ENCODE measurements at regions not wholly inside any gene's neighbourhood (a gene's known extent, or its start where the extent isn't known, plus 50 kb on each side); places are given as distances from the start of the nearest gene placed in this dataset.
"Not testable (repeated sequence)": the region's sequence is repeated elsewhere in the genome, so short reads cannot be mapped to it uniquely, and the experiment has no call there.

DNA sequence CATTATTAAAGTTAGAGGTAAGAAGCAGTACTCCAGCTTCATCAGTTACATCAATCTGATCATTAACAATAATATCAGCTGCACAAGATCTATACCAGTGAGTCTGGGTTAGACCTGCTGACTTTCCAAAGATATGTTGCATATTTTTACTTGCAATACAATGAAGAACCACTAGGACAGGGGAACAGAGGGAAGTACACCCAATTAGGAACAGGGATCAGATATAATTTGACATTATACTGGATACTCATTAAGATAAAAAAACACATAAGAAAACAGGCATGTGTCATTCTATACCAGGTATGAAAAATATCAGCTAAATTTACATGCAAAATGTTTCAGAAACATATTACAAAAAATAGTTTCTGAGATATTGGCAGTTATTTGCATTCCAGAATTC is 995.1 kb upstream of the DDX18 start:
- no peak for ATAC-seq

DNA sequence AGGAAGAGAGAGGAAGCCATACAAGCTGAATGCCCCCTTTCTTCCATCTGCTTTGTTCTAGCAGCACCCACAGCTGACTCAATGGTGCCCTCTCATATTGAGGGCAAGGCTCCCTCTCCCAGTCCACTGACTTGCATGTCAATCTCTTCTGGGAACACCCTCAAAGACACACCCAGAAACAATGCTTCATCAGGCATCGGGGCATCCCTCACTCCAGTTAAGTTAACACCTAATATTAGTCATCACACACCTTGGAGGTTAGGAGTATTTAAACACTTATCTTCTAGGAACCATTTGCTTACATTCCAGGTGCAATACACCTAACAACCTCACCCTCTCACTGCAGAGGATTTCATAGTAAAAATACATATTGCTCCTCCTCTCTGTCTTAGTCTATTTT is 993.5 kb upstream of the DDX18 start:
- WGBS, 2 donors: 75 to 77% methylated on average over 1 of the region's 1 CpG
- H3K27ac ChIP-seq: no peak overlapping the region
- TF ChIP-seq, protein P1, sequence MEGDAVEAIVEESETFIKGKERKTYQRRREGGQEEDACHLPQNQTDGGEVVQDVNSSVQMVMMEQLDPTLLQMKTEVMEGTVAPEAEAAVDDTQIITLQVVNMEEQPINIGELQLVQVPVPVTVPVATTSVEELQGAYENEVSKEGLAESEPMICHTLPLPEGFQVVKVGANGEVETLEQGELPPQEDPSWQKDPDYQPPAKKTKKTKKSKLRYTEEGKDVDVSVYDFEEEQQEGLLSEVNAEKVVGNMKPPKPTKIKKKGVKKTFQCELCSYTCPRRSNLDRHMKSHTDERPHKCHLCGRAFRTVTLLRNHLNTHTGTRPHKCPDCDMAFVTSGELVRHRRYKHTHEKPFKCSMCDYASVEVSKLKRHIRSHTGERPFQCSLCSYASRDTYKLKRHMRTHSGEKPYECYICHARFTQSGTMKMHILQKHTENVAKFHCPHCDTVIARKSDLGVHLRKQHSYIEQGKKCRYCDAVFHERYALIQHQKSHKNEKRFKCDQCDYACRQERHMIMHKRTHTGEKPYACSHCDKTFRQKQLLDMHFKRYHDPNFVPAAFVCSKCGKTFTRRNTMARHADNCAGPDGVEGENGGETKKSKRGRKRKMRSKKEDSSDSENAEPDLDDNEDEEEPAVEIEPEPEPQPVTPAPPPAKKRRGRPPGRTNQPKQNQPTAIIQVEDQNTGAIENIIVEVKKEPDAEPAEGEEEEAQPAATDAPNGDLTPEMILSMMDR (IDR thresholded peaks at IDR 0.05): no peak
- DNase-seq (no peak), ATAC-seq (no peak)
- H3K36me3 ChIP-seq: no peaks in the 10 kb centered on the region
- no peak overlapping the region for H3K4me3 ChIP-seq
- no peaks in the 10 kb centered on the region for H3K27me3 ChIP-seq
- intact Hi-C loops (cut with DNase I): no loop called here
- peaks cover 0 to 5% (median 0%) of the 10 kb centered on the region in 11 donors for H3K9me3 ChIP-seq
- H3K4me1 ChIP-seq: no peaks in the 10 kb centered on the region

More for the DNA sequence above, 995.1 kb upstream of the DDX18 start:
- H3K36me3 ChIP-seq: no peaks in the 10 kb centered on the region
- no peaks in the 10 kb centered on the region for H3K27me3 ChIP-seq
- H3K9me3 ChIP-seq: peaks cover 0 to 5% (median 0%) of the 10 kb centered on the region in 11 donors
- H3K4me1 ChIP-seq: no peaks in the 10 kb centered on the region
- intact Hi-C loops (cut with DNase I): no loop called here
- no peak for DNase-seq
- TF ChIP-seq, protein P1 (IDR thresholded peaks at IDR 0.05): peak in 1 of 9 donors; percentile 30
- no peak overlapping the region for H3K4me3 ChIP-seq
- H3K27ac ChIP-seq: no peak overlapping the region

DNA sequence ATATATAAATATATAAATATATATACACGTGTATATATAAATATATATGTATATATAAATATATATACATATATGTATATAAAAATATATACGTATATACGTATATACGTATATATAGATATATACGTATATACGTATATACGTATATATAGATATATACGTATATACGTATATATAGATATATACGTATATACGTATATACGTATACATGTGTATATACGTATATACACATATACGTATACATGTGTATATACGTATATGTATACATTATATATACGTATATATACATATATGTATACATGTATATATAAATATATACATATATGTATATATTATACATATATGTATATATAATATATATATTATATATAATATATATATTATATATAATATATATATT is 984.9 kb upstream of the DDX18 start:
- intact Hi-C loops (cut with DNase I); H3K27ac ChIP-seq; H3K27me3 ChIP-seq; DNase-seq; H3K4me1 ChIP-seq; ATAC-seq; H3K4me3 ChIP-seq; H3K36me3 ChIP-seq: not testable (repeated sequence)
- WGBS, 2 donors: 92 to 94% methylated on average over 16 of the region's 16 CpGs
- H3K9me3 ChIP-seq: peaks cover 0 to 38% (median 6%) of the 10 kb centered on the region in 11 donors

DNA sequence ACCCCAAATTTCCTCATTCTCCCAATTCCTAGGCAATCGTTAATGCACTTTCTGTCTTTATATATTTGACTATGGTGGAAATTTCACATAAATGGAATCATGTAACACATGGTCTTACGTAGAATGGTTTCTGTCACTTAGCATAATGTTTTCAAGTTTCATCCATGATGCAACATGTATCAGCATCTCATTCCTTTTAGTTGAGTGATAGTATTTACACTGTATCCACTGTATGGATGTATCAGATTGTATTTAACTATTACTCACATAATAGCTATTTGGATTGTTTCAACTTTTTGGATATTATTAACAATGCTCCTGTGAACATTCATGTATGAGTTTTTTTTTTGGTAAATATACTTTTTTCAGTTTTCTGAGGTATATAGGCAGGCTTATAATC is 982.3 kb upstream of the DDX18 start:
- Histone ChIP-seq H3K9me3 (peaks cover 0 to 43% (median 6%) of the 10 kb centered on the region in 11 donors), H3K27me3 (no peaks in the 10 kb centered on the region), H3K4me1 (no peaks in the 10 kb centered on the region), H3K36me3 (no peaks in the 10 kb centered on the region), H3K4me3 (no peak overlapping the region), H3K27ac (no peak overlapping the region)
- WGBS, 2 donors: 83 to 90% methylated on average over 2 of the region's 2 CpGs
- ATAC-seq (no peak), DNase-seq (no peak)
- intact Hi-C loops (cut with DNase I): no loop called here
- TF ChIP-seq, protein P1 (IDR thresholded peaks at IDR 0.05): no peak

DNA sequence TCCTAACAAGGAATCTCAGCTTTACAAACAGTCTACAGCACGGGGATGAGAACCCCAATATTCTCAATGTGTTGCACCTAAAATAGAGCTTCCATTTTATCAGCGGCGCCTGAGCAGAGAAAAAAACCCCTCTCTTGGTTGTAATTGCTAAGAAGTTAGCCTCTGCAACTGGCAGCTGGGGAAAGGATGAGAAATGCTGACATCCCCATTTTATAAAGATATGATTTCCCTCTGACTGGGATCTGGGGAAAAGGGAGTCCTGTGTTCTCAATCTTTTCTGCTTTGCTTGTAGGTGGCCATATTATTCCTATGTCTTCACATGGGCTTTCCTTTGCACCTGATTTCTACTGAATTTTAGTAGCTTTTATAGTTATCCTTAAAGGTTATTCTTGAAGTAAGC is 981.4 kb upstream of the DDX18 start:
- no peak overlapping the region for H3K27ac ChIP-seq
- no peak for ATAC-seq
- no peaks in the 10 kb centered on the region for H3K4me1 ChIP-seq
- intact Hi-C loops (cut with DNase I): no loop called here
- H3K27me3 ChIP-seq: no peaks in the 10 kb centered on the region
- H3K4me3 ChIP-seq: no peak overlapping the region
- DNase-seq: no peak
- H3K36me3 ChIP-seq: no peaks in the 10 kb centered on the region
- TF ChIP-seq, protein P1 (IDR thresholded peaks at IDR 0.05): no peak
- H3K9me3 ChIP-seq: peaks cover 0 to 35% (median 0%) of the 10 kb centered on the region in 11 donors
- WGBS, 2 donors: 83 to 88% methylated on average over 3 of the region's 3 CpGs

All from heart right ventricle (tissue), 16 donors.